GM18858 (cell line): ENCODE measurements at regions not wholly inside any gene's neighbourhood (a gene's known extent, or its start where the extent isn't known, plus 50 kb on each side); places are given as distances from the start of the nearest gene placed in this dataset.

Experiments used
- ATAC-seq: cut with Tn5 transposase; IDR thresholded peaks from one replicate; pipeline ENCODE4 v1.9.1; 2021; ENCODE audit not compliant: unreplicated experiment

GRCh38 chr4:36394352-36394903 is 113.0 kb downstream of the DTHD1 start:
- ATAC-seq = no peak

- peak; percentile 54 for ATAC-seq
Measured at GRCh38 chr4:36399762-36400353, 118.4 kb downstream of the DTHD1 start.

GRCh38 chr4:36402008-36402758 is 120.8 kb downstream of the DTHD1 start:
- no peak for ATAC-seq

GRCh38 chr4:36411338-36411737 is 129.9 kb downstream of the DTHD1 start:
- no peak for ATAC-seq

GRCh38 chr4:36414248-36414647 is 132.8 kb downstream of the DTHD1 start:
- no peak for ATAC-seq

- ATAC-seq = no peak
Measured at GRCh38 chr4:36417146-36417545, 135.7 kb downstream of the DTHD1 start.

- ATAC-seq = no peak
Measured at GRCh38 chr4:36420111-36420679, 138.8 kb downstream of the DTHD1 start.

GRCh38 chr4:36422607-36423006 is 141.2 kb downstream of the DTHD1 start:
- no peak for ATAC-seq

- no peak for ATAC-seq
Measured at GRCh38 chr4:36426741-36427140, 145.3 kb downstream of the DTHD1 start.

GRCh38 chr4:36427696-36428095 is 146.3 kb downstream of the DTHD1 start:
- ATAC-seq = no peak

GRCh38 chr4:36432586-36432985 is 151.2 kb downstream of the DTHD1 start:
- no peak for ATAC-seq

- ATAC-seq = no peak
Measured at GRCh38 chr4:36439556-36439955, 158.1 kb downstream of the DTHD1 start.

- no peak for ATAC-seq
Measured at GRCh38 chr4:36445480-36445879, 164.1 kb downstream of the DTHD1 start.

GRCh38 chr4:36446275-36446674 is 164.9 kb downstream of the DTHD1 start:
- no peak for ATAC-seq

GRCh38 chr4:36461344-36461743 is 179.9 kb downstream of the DTHD1 start:
- ATAC-seq = no peak

- ATAC-seq = no peak
Measured at GRCh38 chr4:36467670-36468069, 186.3 kb downstream of the DTHD1 start.

- ATAC-seq = no peak
Measured at GRCh38 chr4:36471903-36472302, 190.5 kb downstream of the DTHD1 start.

- ATAC-seq = no peak
Measured at GRCh38 chr4:36476135-36476534, 194.7 kb downstream of the DTHD1 start.

GRCh38 chr4:36477861-36478260 is 196.4 kb downstream of the DTHD1 start:
- no peak for ATAC-seq

- ATAC-seq = no peak
Measured at GRCh38 chr4:36485885-36486284, 204.5 kb downstream of the DTHD1 start.

GRCh38 chr4:36489798-36490197 is 208.4 kb downstream of the DTHD1 start:
- ATAC-seq = no peak

- no peak for ATAC-seq
Measured at GRCh38 chr4:36492041-36492440, 210.6 kb downstream of the DTHD1 start.
